GM12878 (cell line): ENCODE measurements at regions not wholly inside any gene's neighbourhood (a gene's known extent, or its start where the extent isn't known, plus 50 kb on each side); places are given as distances from the start of the nearest gene placed in this dataset.

Experiments used
- ATAC-seq: fragments of 200-7000 bp; cut with Tn5 transposase; 3 replicates; pipeline ENCODE4 v1.9.1; 2020; ENCODE audit warnings: mild to moderate bottlenecking, moderate library complexity
- BruUV-seq: library from RNA; stranded (reverse); fragments of 400-500 nt; replicated peaks from 2 replicates; lab custom pipeline; 2021; lab: Mats Ljungman, UMichigan
- CTCF ChIA-PET: fragments of 300-600 bp; sonication (Branson Sonifier 250); formaldehyde crosslinking; extraction: SDS; loops from one replicate; lab custom pipeline; 2021; ENCODE audit warnings: inconsistent platforms; lab: Yijun Ruan, JAX
- POLR2A ChIA-PET: fragments of 350-600 bp; formaldehyde crosslinking; extraction: SDS; loops from one replicate; lab custom pipeline; 2021; ENCODE audit warnings: inconsistent platforms; lab: Charles Lee
- RAD21 ChIA-PET: fragments of 300-600 bp; sonication (Branson Sonifier 250); formaldehyde crosslinking; loops from one replicate; lab custom pipeline; 2023; ENCODE audit warnings: antibody characterized with exemption; ENCODE audit not compliant: unreplicated experiment; lab: Charles Lee
- SMC1A ChIA-PET: fragments of 300-600 bp; sonication (Branson Sonifier 250); formaldehyde crosslinking; loops from one replicate; lab custom pipeline; 2023; ENCODE audit not compliant: unreplicated experiment, uncharacterized antibody; lab: Charles Lee
- DNase-seq: peaks from one replicate; pipeline ENCODE4 v3.0.0-alpha.2; 2011; ENCODE audit warnings: low read depth, low spot score
- FAIRE-seq: peaks from 3 replicates; lab custom pipeline; 2011; peaks lifted over from hg19 to GRCh38; lab: Jason Lieb, UNC
- H2AFZ ChIP-seq: 2 replicates; pipeline ENCODE4 v1.6.0; 2011; ENCODE audit warnings: low read depth, low read length, control low read depth; ENCODE audit not compliant: control insufficient read depth
- H3K27ac ChIP-seq: 2 replicates; pipeline ENCODE4 v1.5.1; 2011; ENCODE audit warnings: control low read depth; ENCODE audit not compliant: control insufficient read depth, insufficient read depth
- H3K27me3 ChIP-seq, 2 experiments: replicated peaks in 1 of 2; 2 replicates each; pipeline versions ENCODE4 v1.6.0 to v1.6.1; 2011; ENCODE audit warnings: low read length in 1 of 2; ENCODE audit not compliant: control insufficient read depth in 2 of 2, insufficient read depth in 2 of 2
- H3K36me3 ChIP-seq, 2 experiments: 2 replicates each; pipeline ENCODE4 v1.5.1; 2011; ENCODE audit warnings: low read length in 1 of 2; ENCODE audit not compliant: control insufficient read depth in 2 of 2, insufficient read depth in 2 of 2
- H3K4me1 ChIP-seq: 2 replicates; pipeline ENCODE4 v1.6.1; 2011; ENCODE audit warnings: mild to moderate bottlenecking, low read length, moderate library complexity, mixed read lengths; ENCODE audit not compliant: control insufficient read depth, insufficient read depth
- H3K4me2 ChIP-seq: 2 replicates; pipeline ENCODE4 v1.6.0; 2011; ENCODE audit warnings: control low read depth; ENCODE audit not compliant: control insufficient read depth, insufficient read depth
- H3K4me3 ChIP-seq: fragments of 200-600 bp; sonication (generic); 2 replicates; pipeline ENCODE4 v1.5.1; 2016
- H3K79me2 ChIP-seq: 2 replicates; pipeline ENCODE4 v1.6.0; 2011; ENCODE audit warnings: low read length; ENCODE audit not compliant: control insufficient read depth, insufficient read depth
- H3K9ac ChIP-seq: 2 replicates; pipeline ENCODE4 v1.8.0; 2011; ENCODE audit warnings: low read length, control low read depth, mixed read lengths; ENCODE audit not compliant: control insufficient read depth, insufficient read depth
- H3K9me3 ChIP-seq: replicated peaks from 3 replicates; pipeline ENCODE4 v1.5.1; 2011; ENCODE audit warnings: mild to moderate bottlenecking, low read length; ENCODE audit not compliant: control insufficient read depth, insufficient read depth
- H4K20me1 ChIP-seq: 2 replicates; pipeline ENCODE4 v1.6.0; 2011; ENCODE audit not compliant: control insufficient read depth, insufficient read depth
- CEBPZ ChIP-seq: fragments of 150-350 bp; IDR thresholded peaks from 2 replicates; pipeline ENCODE4 v1.6.1; 2016; ENCODE audit warnings: low read depth, low read length
- CTCF ChIP-seq, 3 experiments: IDR thresholded peaks in 2 of 3; conservative IDR thresholded peaks in 1 of 3; 2 replicates each; pipeline ENCODE4 v1.5.1; 2011; ENCODE audit warnings: low read depth in 3 of 3, low read length in 3 of 3, mild to moderate bottlenecking in 3 of 3, control low read depth in 2 of 3, moderate library complexity in 2 of 3, inconsistent platforms in 1 of 3, mixed read lengths in 1 of 3; ENCODE audit not compliant: control insufficient read depth in 2 of 3, insufficient read depth in 1 of 3; ENCODE audit errors: extremely low read depth in 1 of 3
- HDAC2 ChIP-seq: fragments of 200-600 bp; sonication (generic); IDR thresholded peaks from 2 replicates; pipeline ENCODE4 v1.6.1; 2017
- HDGF ChIP-seq: fragments of 450-650 bp; IDR thresholded peaks from 2 replicates; pipeline ENCODE4 v1.6.1; 2016; ENCODE audit warnings: antibody characterized with exemption
- IKZF1 ChIP-seq: fragments of 450-650 bp; conservative IDR thresholded peaks from 2 replicates; pipeline ENCODE4 v1.6.1; 2017; ENCODE audit warnings: antibody characterized with exemption, mild to moderate bottlenecking
- IKZF2 ChIP-seq, 2 experiments: fragments of 450-650 bp; IDR thresholded peaks; 2 replicates each; pipeline ENCODE4 v1.6.1; 2017; ENCODE audit warnings: mild to moderate bottlenecking in 2 of 2, moderate library complexity in 2 of 2
- JUNB ChIP-seq: IDR thresholded peaks from 2 replicates; pipeline ENCODE4 v1.6.1; 2016; ENCODE audit warnings: antibody characterized with exemption, mild to moderate bottlenecking
- MLLT1 ChIP-seq: fragments of 450-650 bp; IDR thresholded peaks from 2 replicates; pipeline ENCODE4 v1.6.1; 2016; ENCODE audit warnings: mild to moderate bottlenecking
- NFYA ChIP-seq: IDR thresholded peaks from 2 replicates; pipeline ENCODE4 v1.6.1; 2011; ENCODE audit warnings: low read depth, mild to moderate bottlenecking, low read length, improper control_type of control experiment, borderline replicate concordance
- PAX8 ChIP-seq: fragments of 450-650 bp; IDR thresholded peaks from 2 replicates; pipeline ENCODE4 v1.6.1; 2017; ENCODE audit warnings: mild to moderate bottlenecking, moderate library complexity
- RELA ChIP-seq: fragments of 450-650 bp; IDR thresholded peaks from 2 replicates; pipeline ENCODE4 v1.8.0; 2014; ENCODE audit warnings: borderline replicate concordance; ENCODE audit not compliant: partially characterized antibody
- SUZ12 ChIP-seq: fragments of 200-600 bp; sonication (generic); IDR thresholded peaks from one replicate; pipeline ENCODE4 v1.6.1; 2018; ENCODE audit warnings: antibody characterized with exemption, mild to moderate bottlenecking; ENCODE audit not compliant: unreplicated experiment
- ZNF687 ChIP-seq: fragments of 450-650 bp; IDR thresholded peaks from 2 replicates; pipeline ENCODE4 v1.6.1; 2017; ENCODE audit warnings: mild to moderate bottlenecking, moderate library complexity
- WGBS: methylation state at CpG from one replicate; pipeline ENCODE4 v1.1.6; 2016; ENCODE audit warnings: low lambda C conversion rate; ENCODE audit not compliant: insufficient replicate concordance, insufficient coverage; ENCODE audit errors: missing lambda C conversion rate; 5-methylcytosine and 5-hydroxymethylcytosine counted together
- in situ Hi-C: fragments of 300-500 bp; cut with MboI; formaldehyde crosslinking; loops from 9 replicates; pipeline ENCODE4 v1.14.3; 2018; ENCODE audit warnings: mixed read lengths
- intact Hi-C: fragments of 100-400 bp; cut with micrococcal nuclease; formaldehyde crosslinking; loops from one replicate; pipeline ENCODE4 v1.14.2; 2022; ENCODE audit not compliant: unreplicated experiment

GRCh38 chr18:75687626-75688025 lies 260.1 kb upstream of the SMIM21 start:
- Histone ChIP-seq H3K36me3 (no peaks in the 10 kb centered on the region), H3K27me3 (no peaks in the 10 kb centered on the region), H3K79me2 (no peaks in the 10 kb centered on the region), H3K27ac (no peak overlapping the region), H4K20me1 (no peaks in the 10 kb centered on the region), H3K9me3 (no peaks in the 10 kb centered on the region), H3K4me1 (no peaks in the 10 kb centered on the region), H3K4me3 (no peak overlapping the region), H3K9ac (no peak overlapping the region), H2AFZ (no peak overlapping the region), H3K4me2 (no peak overlapping the region)
- intact Hi-C loops (no loop called here), in situ Hi-C loops (no loop called here)
- FAIRE-seq: no peak
- CTCF ChIA-PET: interaction anchor here (1.1 kb wide), 1 partner anchor 69 kb away, joined by 3 read pairs; no protein-coding TSS in a partner anchor
- 44% methylated on average over 2 of the region's 2 CpGs for WGBS
- RAD21 ChIA-PET: no interaction called here
- no TSS peak for BruUV-seq
- TF ChIP-seq SUZ12 (no peak), HDAC2 (no peak), MLLT1 (no peak), CEBPZ (no peak), IKZF1 (no peak), JUNB (no peak), RELA (no peak), PAX8 (no peak), IKZF2 (IDR thresholded peaks at IDR 0.05) (no peak), NFYA (no peak), ZNF687 (no peak), HDGF (no peak), CTCF (IDR thresholded peaks at IDR 0.05 in 2 of 3, conservative IDR thresholded peaks at IDR 0.05 in 1 of 3; ENCODE audit: control insufficient read depth in 2 of 3, extremely low read depth in 1 of 3, insufficient read depth in 1 of 3, low read depth in 3 of 3, low read length in 3 of 3) (no peak)
- DNase-seq: no peak
- POLR2A ChIA-PET: no interaction called here
- SMC1A ChIA-PET: no interaction called here
- ATAC-seq: no peak
